ENCODE measurements at regions not wholly inside any gene's neighbourhood (a gene's known extent, or its start where the extent isn't known, plus 50 kb on each side); places are given as distances from the start of the nearest gene placed in this dataset.

GRCh38 chr6:132933090-132933489 lies 118.7 kb downstream of the RPS12 start:
- H3K4me3 ChIP-seq (ENCODE audit: low read depth, low read length), result no peak overlapping the region
- TF ChIP-seq CTCF (IDR thresholded peaks at IDR 0.05; ENCODE audit: borderline replicate concordance, insufficient read depth, low read depth, low read length), result no peak

- no peak overlapping the region for H3K4me3 ChIP-seq (ENCODE audit: low read depth, low read length)
- no peak for TF ChIP-seq CTCF (IDR thresholded peaks at IDR 0.05; ENCODE audit: borderline replicate concordance, insufficient read depth, low read depth, low read length)
Measured at GRCh38 chr6:132934496-132934895, 120.1 kb downstream of the RPS12 start.

- no peak for TF ChIP-seq CTCF (IDR thresholded peaks at IDR 0.05; ENCODE audit: borderline replicate concordance, insufficient read depth, low read depth, low read length)
- no peak overlapping the region for H3K4me3 ChIP-seq (ENCODE audit: low read depth, low read length)
Measured at GRCh38 chr6:132936646-132937045, 122.3 kb downstream of the RPS12 start.

GRCh38 chr6:132937466-132937906 lies 123.1 kb downstream of the RPS12 start:
- no peak overlapping the region for H3K4me3 ChIP-seq (ENCODE audit: low read depth, low read length)
- peak; percentile 50; the same call in 1 of the 2 replicates for TF ChIP-seq CTCF (IDR thresholded peaks at IDR 0.05; ENCODE audit: borderline replicate concordance, insufficient read depth, low read depth, low read length)

GRCh38 chr6:132948889-132949288 lies 134.5 kb downstream of the RPS12 start:
- H3K4me3 ChIP-seq (ENCODE audit: low read depth, low read length), result no peak overlapping the region
- no peak for TF ChIP-seq CTCF (IDR thresholded peaks at IDR 0.05; ENCODE audit: borderline replicate concordance, insufficient read depth, low read depth, low read length)

GRCh38 chr6:132950566-132950965 lies 136.2 kb downstream of the RPS12 start:
- no peak overlapping the region for H3K4me3 ChIP-seq (ENCODE audit: low read depth, low read length)
- no peak for TF ChIP-seq CTCF (IDR thresholded peaks at IDR 0.05; ENCODE audit: borderline replicate concordance, insufficient read depth, low read depth, low read length)

- no peak overlapping the region for H3K4me3 ChIP-seq (ENCODE audit: low read depth, low read length)
- no peak for TF ChIP-seq CTCF (IDR thresholded peaks at IDR 0.05; ENCODE audit: borderline replicate concordance, insufficient read depth, low read depth, low read length)
Measured at GRCh38 chr6:132952031-132952867, 137.9 kb downstream of the RPS12 start.

Data from GM12875 (cell line).